HL-60 (cell line): ENCODE measurements at regions not wholly inside any gene's neighbourhood (a gene's known extent, or its start where the extent isn't known, plus 50 kb on each side); places are given as distances from the start of the nearest gene placed in this dataset.

Experiments used
- DNase-seq, 2 experiments: peaks; one replicate each; pipeline ENCODE4 v3.0.0-alpha.2; 2010 to 2020; ENCODE audit warnings: low read depth in 1 of 2, low spot score in 1 of 2
- H3K27ac ChIP-seq: fragments of 250-450 bp; sonication (Bioruptor Pico); replicated peaks from 2 replicates; pipeline ENCODE4 v1.5.1; 2020; ENCODE audit warnings: mild to moderate bottlenecking, moderate library complexity
- H3K27me3 ChIP-seq: fragments of 250-450 bp; sonication (Bioruptor Pico); 2 replicates; pipeline ENCODE4 v1.5.1; 2021; ENCODE audit warnings: mild to moderate bottlenecking, moderate library complexity; ENCODE audit not compliant: insufficient read depth, poor library complexity, severe bottlenecking
- H3K4me3 ChIP-seq: replicated peaks from 2 replicates; pipeline ENCODE4 v1.5.1; 2011; ENCODE audit warnings: mild to moderate bottlenecking, control low read depth, low read length; ENCODE audit not compliant: insufficient read depth
- CTCF ChIP-seq: IDR thresholded peaks from one replicate; pipeline ENCODE4 v1.5.1; 2011; ENCODE audit warnings: low read length, control low read depth, inconsistent platforms; ENCODE audit not compliant: insufficient read depth
- GABPA ChIP-seq: IDR thresholded peaks from 2 replicates; pipeline ENCODE4 v1.6.1; 2012; ENCODE audit warnings: low read depth
- POLR2AphosphoS5 ChIP-seq: IDR thresholded peaks from 2 replicates; pipeline ENCODE4 v1.6.1; 2012; ENCODE audit warnings: low read depth
- REST ChIP-seq: IDR thresholded peaks from 2 replicates; pipeline ENCODE4 v1.6.1; 2012; ENCODE audit warnings: low read depth; ENCODE audit not compliant: insufficient replicate concordance
- SPI1 ChIP-seq: IDR thresholded peaks from 2 replicates; pipeline ENCODE4 v1.6.1; 2012; ENCODE audit warnings: low read depth, mild to moderate bottlenecking, borderline replicate concordance

GRCh38 chr1:116313776-116314175 lies 59.3 kb upstream of the ATP1A1 start:
- no peak for TF ChIP-seq GABPA
- H3K27ac ChIP-seq: no peak overlapping the region
- H3K4me3 ChIP-seq: no peak overlapping the region
- DNase-seq: no peak
- H3K27me3 ChIP-seq: no peaks in the 10 kb centered on the region

GRCh38 chr1:116314305-116314919 lies 58.6 kb upstream of the ATP1A1 start:
- DNase-seq: no peak
- Histone ChIP-seq H3K27ac (no peak overlapping the region), H3K4me3 (no peak overlapping the region), H3K27me3 (no peaks in the 10 kb centered on the region)
- TF ChIP-seq SPI1: no peak
- TF ChIP-seq POLR2AphosphoS5: no peak
- TF ChIP-seq REST: no peak
- TF ChIP-seq CTCF: no peak
- no peak for TF ChIP-seq GABPA

GRCh38 chr1:116316373-116316772 lies 56.7 kb upstream of the ATP1A1 start:
- H3K27me3 ChIP-seq: no peaks in the 10 kb centered on the region
- TF ChIP-seq REST: no peak
- no peak for TF ChIP-seq SPI1
- no peak for TF ChIP-seq CTCF
- no peak for TF ChIP-seq POLR2AphosphoS5
- TF ChIP-seq GABPA: no peak

GRCh38 chr1:116318897-116319296 lies 54.1 kb upstream of the ATP1A1 start:
- no peak for DNase-seq
- no peak overlapping the region for H3K27ac ChIP-seq
- TF ChIP-seq REST: no peak
- no peak for TF ChIP-seq SPI1
- TF ChIP-seq CTCF: no peak
- no peak for TF ChIP-seq POLR2AphosphoS5
- no peak for TF ChIP-seq GABPA
- H3K27me3 ChIP-seq: no peaks in the 10 kb centered on the region
- H3K4me3 ChIP-seq: no peak overlapping the region

More at GRCh38 chr1:116316373-116316772, 56.7 kb upstream of the ATP1A1 start:
- DNase-seq: no peak
- Histone ChIP-seq H3K4me3 (no peak overlapping the region), H3K27ac (no peak overlapping the region)
